NB4 (cell line): ENCODE measurements at regions not wholly inside any gene's neighbourhood (a gene's known extent, or its start where the extent isn't known, plus 50 kb on each side); places are given as distances from the start of the nearest gene placed in this dataset.

Experiments used
- CTCF ChIP-seq: IDR thresholded peaks from one replicate; pipeline ENCODE4 v1.5.1; 2012; ENCODE audit warnings: low read depth, low read length
- MYC ChIP-seq: IDR thresholded peaks from 2 replicates; pipeline ENCODE4 v1.6.1; 2011; ENCODE audit warnings: low read depth, low read length
- POLR2A ChIP-seq: IDR thresholded peaks from 2 replicates; pipeline ENCODE4 v1.6.1; 2011; ENCODE audit warnings: mild to moderate bottlenecking; ENCODE audit not compliant: insufficient read length; ENCODE audit errors: extremely low read depth
- TF ChIP-seq, protein P1 (sequence below): IDR thresholded peaks from 2 replicates; pipeline ENCODE4 v1.6.1; 2011; ENCODE audit warnings: low read depth, low read length

- TF ChIP-seq CTCF, result no peak
- TF ChIP-seq POLR2A, result no peak
- TF ChIP-seq, protein P1, sequence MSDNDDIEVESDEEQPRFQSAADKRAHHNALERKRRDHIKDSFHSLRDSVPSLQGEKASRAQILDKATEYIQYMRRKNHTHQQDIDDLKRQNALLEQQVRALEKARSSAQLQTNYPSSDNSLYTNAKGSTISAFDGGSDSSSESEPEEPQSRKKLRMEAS, result no peak
- no peak for TF ChIP-seq MYC
These were observed 193.0 kb downstream of the ACKR3 start for GRCh38 chr2:236762628-236763027.
